Keratinocyte (primary cell): ENCODE measurements at regions not wholly inside any gene's neighbourhood (a gene's known extent, or its start where the extent isn't known, plus 50 kb on each side); places are given as distances from the start of the nearest gene placed in this dataset.

Experiments used
- DNase-seq: peaks from one replicate; pipeline ENCODE4 v3.0.0-alpha.2; 2011; ENCODE audit warnings: low read depth, missing footprints, low spot score
- FAIRE-seq: peaks from 2 replicates; lab custom pipeline; 2011; peaks lifted over from hg19 to GRCh38; lab: Jason Lieb, UNC
- H2AFZ ChIP-seq: 2 replicates; pipeline ENCODE4 v1.6.0; 2012; ENCODE audit warnings: low read length, control low read depth, inconsistent platforms; ENCODE audit not compliant: control insufficient read depth
- H3K27ac ChIP-seq: 2 replicates; pipeline ENCODE4 v1.5.1; 2011; ENCODE audit warnings: low read length; ENCODE audit not compliant: control insufficient read depth, insufficient read depth
- H3K27me3 ChIP-seq: 3 replicates; pipeline ENCODE4 v1.6.0; 2011; ENCODE audit warnings: low read length; ENCODE audit not compliant: control insufficient read depth, insufficient read depth; ENCODE audit errors: extremely low read depth
- H3K36me3 ChIP-seq, 2 experiments: 2 replicates in 1 of 2; 3 replicates in 1 of 2; pipeline ENCODE4 v1.5.1; 2011; ENCODE audit warnings: low read length in 2 of 2, mild to moderate bottlenecking in 1 of 2; ENCODE audit not compliant: control insufficient read depth in 2 of 2, insufficient read depth in 2 of 2; ENCODE audit errors: extremely low read depth in 1 of 2
- H3K4me1 ChIP-seq: 3 replicates; pipeline ENCODE4 v1.5.1; 2011; ENCODE audit warnings: low read length; ENCODE audit not compliant: control insufficient read depth, insufficient read depth; ENCODE audit errors: extremely low read depth
- H3K4me2 ChIP-seq: 3 replicates; pipeline ENCODE4 v1.6.0; 2011; ENCODE audit warnings: low read depth, low read length; ENCODE audit not compliant: control insufficient read depth, insufficient read depth; ENCODE audit errors: extremely low read depth
- H3K4me3 ChIP-seq, 3 experiments: fragments of 200-600 bp in 1 of 3; sonication (generic) in 1 of 3; 2 replicates in 2 of 3; 3 replicates in 1 of 3; pipeline ENCODE4 v1.5.1; 2011 to 2016; ENCODE audit warnings: low read length in 3 of 3, mild to moderate bottlenecking in 3 of 3, control low read depth in 2 of 3, inconsistent platforms in 1 of 3, low read depth in 1 of 3, mixed read lengths in 1 of 3, mixed run types in 1 of 3, moderate library complexity in 1 of 3; ENCODE audit not compliant: control insufficient read depth in 2 of 3, insufficient read depth in 2 of 3; ENCODE audit errors: extremely low read depth in 1 of 3
- H3K79me2 ChIP-seq: 2 replicates; pipeline ENCODE4 v1.6.0; 2012; ENCODE audit warnings: low read length; ENCODE audit not compliant: control insufficient read depth, insufficient read depth
- H3K9ac ChIP-seq: 3 replicates; pipeline ENCODE4 v1.6.0; 2011; ENCODE audit warnings: low read length; ENCODE audit not compliant: control insufficient read depth, insufficient read depth; ENCODE audit errors: extremely low read depth
- H3K9me1 ChIP-seq: 3 replicates; pipeline ENCODE4 v1.6.0; 2011; ENCODE audit warnings: low read length; ENCODE audit not compliant: control insufficient read depth, insufficient read depth; ENCODE audit errors: extremely low read depth
- H3K9me3 ChIP-seq: 2 replicates; pipeline ENCODE4 v1.5.1; 2012; ENCODE audit warnings: low read depth, low read length; ENCODE audit not compliant: control insufficient read depth
- H4K20me1 ChIP-seq: 3 replicates; pipeline ENCODE4 v1.6.0; 2011; ENCODE audit warnings: low read length; ENCODE audit not compliant: control insufficient read depth, insufficient read depth; ENCODE audit errors: extremely low read depth
- EZH2 ChIP-seq: IDR thresholded peaks from one replicate; pipeline ENCODE4 v1.6.1; 2012; ENCODE audit warnings: inconsistent platforms, mild to moderate bottlenecking, low read length, moderate library complexity
- dilution Hi-C: fragments of 300-500 bp; cut with MboI; formaldehyde crosslinking; loops from one replicate; pipeline ENCODE4 v1.7.0; 2020; ENCODE audit warnings: low sequenced_read_pairs; ENCODE audit not compliant: extremely low pct_ligation_motif_present
- TF ChIP-seq, protein P1 (sequence below), 3 experiments: IDR thresholded peaks in 1 of 3; conservative IDR thresholded peaks in 1 of 3; optimal IDR thresholded peaks in 1 of 3; 2 replicates in 2 of 3; 3 replicates in 1 of 3; pipeline versions ENCODE3 to v1.5.1; 2011; ENCODE audit warnings: low read length in 3 of 3, mild to moderate bottlenecking in 3 of 3, moderate library complexity in 2 of 3, control low read depth in 1 of 3, inconsistent platforms in 1 of 3; ENCODE audit not compliant: insufficient read depth in 2 of 3; ENCODE audit errors: extremely low read depth in 1 of 3

DNA sequence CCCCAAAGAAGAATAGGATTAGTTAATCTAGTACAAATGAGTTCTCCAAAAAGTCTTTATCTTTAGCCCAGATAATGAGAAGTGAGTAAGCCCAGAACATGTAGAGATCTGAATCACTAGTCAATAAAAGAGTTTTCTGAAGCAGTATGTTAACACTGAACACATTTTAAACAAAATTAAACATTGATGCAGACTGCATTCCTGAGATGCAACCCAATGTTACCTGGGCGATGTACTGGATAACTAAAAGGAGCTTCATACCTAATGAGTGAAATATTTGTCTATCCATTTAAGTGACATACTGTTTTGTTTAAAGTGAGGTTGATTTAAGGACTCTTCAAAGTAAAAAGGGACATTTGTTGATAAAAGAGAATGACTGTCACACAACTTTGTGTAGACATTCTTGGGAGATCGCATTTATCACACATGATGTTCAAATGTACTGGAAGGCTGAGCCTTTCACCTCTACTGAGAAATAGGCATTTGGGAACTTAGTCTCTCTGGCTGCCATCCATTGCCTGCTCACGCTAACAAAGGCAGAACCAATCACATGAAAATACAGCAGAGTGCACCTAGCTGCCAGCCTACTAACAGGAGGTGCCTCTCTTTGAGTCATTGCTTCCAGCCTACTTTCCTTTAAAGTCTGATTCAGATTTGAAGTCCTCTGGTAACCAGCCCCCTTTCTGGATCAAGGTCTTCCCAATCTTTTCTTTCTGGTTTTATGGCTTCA lies 287.7 kb downstream of the BTG1 start:
- no peaks in the 10 kb centered on the region for H3K9me3 ChIP-seq
- FAIRE-seq = peak; percentile 23
- dilution Hi-C loops = no loop called here

DNA sequence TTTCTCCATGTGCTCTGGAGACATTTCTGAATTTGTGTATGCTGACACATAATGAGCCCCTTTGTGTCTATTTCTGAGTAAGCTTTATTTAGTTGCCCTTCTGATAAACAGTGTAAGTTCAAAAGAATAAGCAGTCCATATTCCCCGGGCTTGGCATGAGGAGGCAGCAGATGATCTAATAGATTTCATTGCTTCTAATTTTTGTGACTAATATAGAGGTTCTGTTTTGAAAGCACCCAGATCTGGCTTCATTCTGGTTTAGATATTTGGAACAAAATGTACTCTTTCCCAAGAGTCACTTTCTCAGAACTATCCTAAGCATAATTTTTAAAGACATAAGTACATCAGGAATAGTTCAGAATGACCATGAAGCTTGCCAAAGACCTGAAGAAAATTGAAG lies 290.9 kb downstream of the BTG1 start:
- no peak overlapping the region for H3K27ac ChIP-seq
- DNase-seq (no peak), FAIRE-seq (no peak)
- no peaks in the 10 kb centered on the region for H4K20me1 ChIP-seq
- no peaks in the 10 kb centered on the region for H3K9me1 ChIP-seq
- H3K36me3 ChIP-seq = no peaks in the 10 kb centered on the region
- H2AFZ ChIP-seq = no peak overlapping the region
- H3K27me3 ChIP-seq = no peaks in the 10 kb centered on the region
- H3K4me2 ChIP-seq = no peak overlapping the region
- no peak overlapping the region for H3K4me3 ChIP-seq
- no peaks in the 10 kb centered on the region for H3K9me3 ChIP-seq
- TF ChIP-seq, protein P1, sequence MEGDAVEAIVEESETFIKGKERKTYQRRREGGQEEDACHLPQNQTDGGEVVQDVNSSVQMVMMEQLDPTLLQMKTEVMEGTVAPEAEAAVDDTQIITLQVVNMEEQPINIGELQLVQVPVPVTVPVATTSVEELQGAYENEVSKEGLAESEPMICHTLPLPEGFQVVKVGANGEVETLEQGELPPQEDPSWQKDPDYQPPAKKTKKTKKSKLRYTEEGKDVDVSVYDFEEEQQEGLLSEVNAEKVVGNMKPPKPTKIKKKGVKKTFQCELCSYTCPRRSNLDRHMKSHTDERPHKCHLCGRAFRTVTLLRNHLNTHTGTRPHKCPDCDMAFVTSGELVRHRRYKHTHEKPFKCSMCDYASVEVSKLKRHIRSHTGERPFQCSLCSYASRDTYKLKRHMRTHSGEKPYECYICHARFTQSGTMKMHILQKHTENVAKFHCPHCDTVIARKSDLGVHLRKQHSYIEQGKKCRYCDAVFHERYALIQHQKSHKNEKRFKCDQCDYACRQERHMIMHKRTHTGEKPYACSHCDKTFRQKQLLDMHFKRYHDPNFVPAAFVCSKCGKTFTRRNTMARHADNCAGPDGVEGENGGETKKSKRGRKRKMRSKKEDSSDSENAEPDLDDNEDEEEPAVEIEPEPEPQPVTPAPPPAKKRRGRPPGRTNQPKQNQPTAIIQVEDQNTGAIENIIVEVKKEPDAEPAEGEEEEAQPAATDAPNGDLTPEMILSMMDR (optimal IDR thresholded peaks at IDR 0.05 in 1 of 3, IDR thresholded peaks at IDR 0.05 in 1 of 3, conservative IDR thresholded peaks at IDR 0.05 in 1 of 3; ENCODE audit: extremely low read depth in 1 of 3, insufficient read depth in 2 of 3, low read length in 3 of 3) = no peak
- no peak for TF ChIP-seq EZH2
- no peaks in the 10 kb centered on the region for H3K79me2 ChIP-seq
- H3K9ac ChIP-seq = no peak overlapping the region
- no peaks in the 10 kb centered on the region for H3K4me1 ChIP-seq
- dilution Hi-C loops = no loop called here

More for the DNA sequence above, 287.7 kb downstream of the BTG1 start:
- Histone ChIP-seq H2AFZ (no peak overlapping the region), H3K4me2 (no peak overlapping the region), H3K9me1 (no peaks in the 10 kb centered on the region), H3K27ac (no peak overlapping the region), H3K4me1 (no peaks in the 10 kb centered on the region), H3K4me3 (no peak overlapping the region), H3K9ac (no peak overlapping the region), H3K36me3 (no peaks in the 10 kb centered on the region), H4K20me1 (no peaks in the 10 kb centered on the region), H3K79me2 (no peaks in the 10 kb centered on the region), H3K27me3 (no peaks in the 10 kb centered on the region)
- TF ChIP-seq, protein P1 (optimal IDR thresholded peaks at IDR 0.05 in 1 of 3, IDR thresholded peaks at IDR 0.05 in 1 of 3, conservative IDR thresholded peaks at IDR 0.05 in 1 of 3; ENCODE audit: extremely low read depth in 1 of 3, insufficient read depth in 2 of 3, low read length in 3 of 3) = no peak
- TF ChIP-seq EZH2 = no peak
- no peak for DNase-seq
